ENCODE measurements at regions not wholly inside any gene's neighbourhood (a gene's known extent, or its start where the extent isn't known, plus 50 kb on each side); places are given as distances from the start of the nearest gene placed in this dataset.

GRCh38 chr4:167469436-167469835 lies 235.1 kb upstream of the SPOCK3 start:
- no peak for DNase-seq (ENCODE audit: low read depth in 4 of 4, low spot score in 3 of 4)

DNA sequence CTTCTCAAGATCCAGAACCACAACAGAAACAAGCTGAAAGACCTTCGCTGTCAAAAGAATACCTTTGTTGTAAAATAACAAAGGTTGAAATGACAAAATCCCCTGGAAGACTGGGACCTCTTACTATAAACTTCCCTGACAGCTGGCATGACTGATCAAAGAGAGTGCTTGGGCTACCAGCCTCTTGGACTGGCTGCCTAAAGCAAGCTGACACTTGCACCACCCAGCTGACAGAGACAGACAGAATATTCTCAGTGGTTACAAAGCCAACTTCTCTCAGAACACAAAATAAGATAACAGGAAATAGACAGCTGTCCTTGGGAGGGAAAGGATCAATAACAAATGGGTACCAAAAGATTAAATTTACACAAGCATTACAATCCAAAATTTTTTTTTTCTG lies 241.7 kb upstream of the SPOCK3 start:
- DNase-seq (ENCODE audit: low read depth in 4 of 4, low spot score in 3 of 4), result no peak

DNA sequence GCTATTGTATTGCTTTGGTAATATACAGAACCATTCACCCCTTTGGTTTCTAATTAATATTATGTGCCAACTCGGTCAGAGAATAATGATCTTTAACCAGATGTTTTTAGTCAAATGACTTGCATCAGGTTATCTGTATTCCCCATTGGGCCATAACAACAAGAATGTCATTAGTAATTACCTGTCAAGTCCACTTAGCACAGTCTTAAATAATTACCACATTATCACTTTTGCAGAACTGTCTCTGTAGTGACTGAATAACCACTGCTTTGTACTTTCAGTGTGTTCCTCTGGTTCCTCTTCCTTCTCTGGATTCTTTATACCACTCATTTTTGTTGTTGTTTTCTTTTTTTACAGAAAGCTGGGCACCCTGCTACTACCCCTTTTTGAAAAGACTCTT lies 257.7 kb upstream of the SPOCK3 start:
- no peak for DNase-seq (ENCODE audit: low read depth in 4 of 4, low spot score in 3 of 4)

GRCh38 chr4:167509551-167509950 lies 275.3 kb upstream of the SPOCK3 start:
- no peak for DNase-seq (ENCODE audit: low read depth in 4 of 4, low spot score in 3 of 4)

- no peak for DNase-seq (ENCODE audit: low read depth in 4 of 4, low spot score in 3 of 4)
Observed at GRCh38 chr4:167524091-167524490, 289.8 kb upstream of the SPOCK3 start.

DNA sequence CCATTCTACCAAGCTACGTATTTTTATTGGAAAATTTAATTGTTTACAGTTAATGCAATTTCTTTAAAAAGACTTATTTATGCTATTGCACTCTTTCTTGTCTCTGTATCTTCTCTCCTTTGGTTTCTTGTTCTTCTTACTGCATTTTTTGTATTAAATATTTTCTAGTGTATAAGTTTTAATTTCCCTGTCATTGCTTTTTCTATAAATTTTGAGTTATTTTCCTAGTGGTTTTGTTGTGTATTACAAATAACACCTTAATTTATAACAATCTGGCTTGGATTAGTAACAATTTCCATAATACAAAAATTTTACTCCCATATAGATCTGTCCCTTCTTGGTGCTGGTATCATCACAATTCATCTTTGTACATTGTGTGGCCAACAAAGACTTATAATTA lies 303.5 kb upstream of the SPOCK3 start:
- DNase-seq (ENCODE audit: low read depth in 4 of 4, low spot score in 3 of 4), result no peak

DNA sequence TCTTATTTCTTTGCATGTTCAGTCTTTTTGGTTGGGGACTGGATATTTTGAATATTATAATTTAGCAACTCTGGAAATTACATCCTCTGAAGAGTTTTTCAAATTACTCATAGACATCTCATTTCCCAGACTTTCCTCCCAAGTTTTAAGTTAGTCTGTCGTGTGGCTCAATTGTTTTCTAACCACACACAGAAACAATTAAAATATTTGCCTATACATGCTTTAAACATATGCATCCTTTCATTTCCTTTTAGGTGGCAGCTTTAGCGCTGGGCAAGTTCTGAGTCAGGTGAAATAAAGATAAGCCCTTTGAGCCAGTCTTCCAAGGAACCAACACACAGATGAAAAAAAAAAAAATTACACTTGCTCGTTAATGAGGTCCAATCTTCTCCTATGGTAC lies 307.0 kb upstream of the SPOCK3 start:
- DNase-seq (ENCODE audit: low read depth in 4 of 4, low spot score in 3 of 4), result no peak

DNA sequence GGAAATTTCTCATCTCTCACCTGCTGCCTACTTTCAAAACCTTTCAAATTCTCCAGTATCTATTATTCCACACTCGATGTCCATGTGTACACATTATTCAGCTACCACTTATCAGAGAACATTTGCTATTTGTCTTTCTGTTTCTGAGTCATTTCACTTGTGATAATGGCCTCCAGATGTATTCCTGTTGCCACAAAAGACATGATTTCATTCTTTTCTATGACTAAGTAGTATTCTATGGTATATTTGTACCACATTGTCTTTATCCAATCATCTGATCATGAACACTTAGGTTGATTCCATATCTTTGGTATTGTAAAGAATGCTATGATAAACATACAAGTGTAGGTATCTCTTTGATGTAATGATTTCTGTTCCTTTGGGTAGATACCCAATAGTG lies 310.1 kb upstream of the SPOCK3 start:
- DNase-seq (ENCODE audit: low read depth in 4 of 4, low spot score in 3 of 4), result no peak

DNA sequence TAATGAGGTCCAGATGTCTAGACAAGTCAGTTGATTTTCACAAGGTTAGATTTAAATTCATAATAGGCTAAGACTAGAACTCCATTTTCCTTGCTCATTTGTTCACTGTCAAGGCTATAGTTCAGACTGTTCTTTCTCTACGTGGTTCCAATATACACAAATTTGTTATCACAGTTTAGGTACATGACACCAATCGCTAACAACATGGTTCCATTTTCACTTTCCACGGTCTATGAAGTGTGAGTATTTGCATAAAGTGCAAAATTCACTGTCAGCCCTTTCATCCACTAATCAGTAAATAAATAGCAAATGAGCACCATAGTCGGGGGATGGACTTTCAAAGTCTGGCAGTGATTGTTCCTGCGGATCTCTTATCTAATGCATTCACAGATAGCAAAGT lies 315.7 kb upstream of the SPOCK3 start:
- no peak for DNase-seq (ENCODE audit: low read depth in 4 of 4, low spot score in 3 of 4)

DNA sequence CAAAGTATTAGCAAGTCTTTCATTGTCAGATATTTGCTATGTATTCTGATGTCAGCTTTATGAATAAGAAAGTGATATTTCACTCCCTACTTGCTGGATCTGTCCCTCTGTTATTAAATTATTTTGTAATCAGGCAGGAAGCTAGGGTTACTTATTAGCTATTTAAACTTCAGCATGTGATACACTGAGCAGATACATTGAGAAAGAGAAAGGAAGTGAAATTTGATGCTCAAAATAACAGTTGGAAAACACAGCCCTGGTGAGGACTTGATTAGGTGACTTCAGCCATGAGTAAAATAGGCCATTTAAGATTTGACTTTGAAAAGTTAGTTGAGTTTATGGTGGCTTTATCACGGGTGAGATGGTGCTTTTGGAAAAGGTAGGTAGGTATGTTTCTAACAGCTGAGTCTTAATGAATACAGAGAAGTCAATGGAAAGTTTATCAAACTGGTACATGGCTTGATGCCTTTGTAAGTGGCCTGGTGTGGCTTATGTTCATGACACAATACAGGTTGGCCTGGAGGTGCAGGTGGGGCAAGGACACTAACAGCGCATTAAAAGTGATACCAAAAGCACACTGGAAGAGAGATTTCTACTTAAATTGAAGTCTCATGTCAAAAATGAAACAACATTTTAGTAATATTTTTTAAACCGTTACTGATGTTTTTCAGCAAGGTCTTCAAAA lies 321.2 kb upstream of the SPOCK3 start:
- peak in 3 of 4 donors; percentile 3 to 12 (median 4) for DNase-seq (ENCODE audit: low read depth in 4 of 4, low spot score in 3 of 4)

GRCh38 chr4:167578906-167579305 lies 344.6 kb upstream of the SPOCK3 start:
- no peak for DNase-seq (ENCODE audit: low read depth in 4 of 4, low spot score in 3 of 4)

DNA sequence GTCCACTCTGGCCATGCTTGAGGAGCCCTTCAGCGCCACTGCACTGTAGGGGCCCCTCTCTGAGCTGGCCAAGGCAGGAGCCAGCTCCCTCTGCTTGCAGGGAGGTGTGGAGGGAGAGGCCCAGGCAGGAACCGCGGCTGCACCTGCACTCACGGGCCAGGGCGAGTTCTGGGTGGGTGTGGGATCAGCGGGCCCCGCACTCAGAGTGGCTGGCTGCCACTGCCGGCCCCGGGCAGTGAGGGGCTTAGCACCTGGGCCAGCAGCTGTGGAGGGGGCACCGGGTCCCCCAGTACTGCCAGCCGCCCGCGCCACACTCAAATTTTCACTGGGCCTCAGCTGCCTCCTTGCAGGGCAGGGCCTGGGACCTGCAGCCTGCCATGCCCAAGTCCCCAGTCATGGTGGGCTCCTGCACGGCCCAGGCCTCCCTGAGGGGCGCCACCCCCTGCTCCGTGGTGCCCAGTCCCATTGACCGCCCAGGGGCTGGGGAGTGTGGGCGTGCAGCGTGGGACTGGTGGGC lies 347.2 kb upstream of the SPOCK3 start:
- no peak for DNase-seq (ENCODE audit: low read depth in 4 of 4, low spot score in 3 of 4)

GRCh38 chr4:167587361-167587760 lies 353.1 kb upstream of the SPOCK3 start:
- no peak for DNase-seq (ENCODE audit: low read depth in 4 of 4, low spot score in 3 of 4)

DNA sequence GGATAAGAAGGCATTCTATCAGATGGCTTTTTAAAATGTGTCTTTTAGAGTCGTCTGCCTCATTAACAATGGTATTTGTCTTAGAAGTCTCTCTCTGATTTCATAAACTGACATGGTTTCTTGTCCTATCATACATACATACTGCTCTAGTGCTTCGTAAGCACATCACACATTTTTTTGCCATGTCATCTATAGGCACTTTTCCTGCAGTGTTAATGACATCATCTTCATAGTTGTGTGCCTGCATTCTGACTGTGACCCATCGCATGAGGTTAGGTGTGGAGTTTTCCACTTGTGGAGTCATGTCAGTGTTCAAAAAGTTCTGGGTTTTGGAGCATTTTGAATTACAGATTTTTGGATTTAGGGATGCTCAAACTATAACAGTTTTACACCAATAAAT lies 361.6 kb upstream of the SPOCK3 start:
- no peak for DNase-seq (ENCODE audit: low read depth in 4 of 4, low spot score in 3 of 4)

DNA sequence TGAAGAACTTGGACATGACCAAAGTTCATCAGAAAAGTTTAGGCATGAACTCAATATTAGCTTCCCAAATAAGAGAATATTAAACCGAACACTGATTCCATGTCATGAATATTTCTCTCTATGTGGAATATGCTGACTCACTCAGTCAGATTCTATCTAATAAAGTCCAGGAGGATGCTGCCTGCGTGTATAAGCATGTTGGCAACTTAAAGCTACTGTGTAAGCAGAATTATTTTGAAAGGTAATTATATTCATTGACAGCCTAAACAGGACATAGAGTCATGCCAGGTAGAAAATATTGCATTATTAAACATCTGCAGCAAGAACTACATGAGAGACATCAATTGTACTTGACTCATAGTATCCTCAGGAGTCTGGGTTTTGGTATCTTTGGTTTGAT lies 367.9 kb upstream of the SPOCK3 start:
- DNase-seq (ENCODE audit: low read depth in 4 of 4, low spot score in 3 of 4), result no peak

- no peak for DNase-seq (ENCODE audit: low read depth in 4 of 4, low spot score in 3 of 4)
Observed at GRCh38 chr4:167606551-167606950, 372.3 kb upstream of the SPOCK3 start.

DNA sequence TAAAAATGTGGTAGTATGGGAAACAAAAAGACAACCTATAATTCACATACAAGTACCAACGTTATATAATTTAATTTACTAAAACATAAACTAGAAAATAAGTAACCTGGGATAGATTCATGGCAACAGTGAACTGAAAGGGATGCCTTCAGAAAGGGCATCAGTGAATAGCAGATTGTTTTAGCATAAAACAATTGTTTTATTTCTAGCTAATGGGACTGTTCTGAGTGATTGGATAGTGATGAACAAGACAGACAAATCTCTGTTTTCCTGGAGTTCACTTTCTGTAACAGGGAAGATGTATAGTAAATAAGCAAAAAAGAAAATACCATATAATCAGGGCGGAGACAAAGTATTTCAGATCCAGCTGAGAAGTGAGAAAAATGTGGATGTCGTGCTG lies 379.1 kb upstream of the SPOCK3 start:
- DNase-seq (ENCODE audit: low read depth in 4 of 4, low spot score in 3 of 4), result no peak

GRCh38 chr4:167614866-167615265 lies 380.6 kb upstream of the SPOCK3 start:
- no peak for DNase-seq (ENCODE audit: low read depth in 4 of 4, low spot score in 3 of 4)

DNA sequence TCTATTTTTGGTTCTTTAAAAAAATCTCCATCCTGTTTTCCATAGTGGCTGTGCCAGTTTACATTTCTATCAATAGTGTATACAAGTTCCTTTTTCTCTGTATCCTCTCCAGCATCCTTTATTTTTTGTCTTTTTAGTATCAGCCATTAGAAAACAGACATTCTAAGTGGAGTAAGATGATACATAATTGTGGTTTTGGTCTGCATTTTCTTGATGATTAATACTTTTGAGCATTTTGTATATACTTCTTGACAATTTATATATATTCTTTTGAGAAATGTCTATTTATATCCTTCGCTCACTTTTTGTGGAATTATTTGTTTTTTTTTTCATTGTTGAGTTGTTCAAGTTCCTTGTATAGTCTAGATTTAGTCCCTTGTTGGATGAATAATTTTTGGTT lies 382.2 kb upstream of the SPOCK3 start:
- DNase-seq (ENCODE audit: low read depth in 4 of 4, low spot score in 3 of 4), result no peak

GRCh38 chr4:167622481-167623240 lies 388.4 kb upstream of the SPOCK3 start:
- DNase-seq (ENCODE audit: low read depth in 4 of 4, low spot score in 3 of 4), result peak; percentile 27 to 39 (median 30)

- DNase-seq (ENCODE audit: low read depth in 4 of 4, low spot score in 3 of 4), result no peak
Observed at GRCh38 chr4:167623241-167623572, 388.9 kb upstream of the SPOCK3 start.

DNA sequence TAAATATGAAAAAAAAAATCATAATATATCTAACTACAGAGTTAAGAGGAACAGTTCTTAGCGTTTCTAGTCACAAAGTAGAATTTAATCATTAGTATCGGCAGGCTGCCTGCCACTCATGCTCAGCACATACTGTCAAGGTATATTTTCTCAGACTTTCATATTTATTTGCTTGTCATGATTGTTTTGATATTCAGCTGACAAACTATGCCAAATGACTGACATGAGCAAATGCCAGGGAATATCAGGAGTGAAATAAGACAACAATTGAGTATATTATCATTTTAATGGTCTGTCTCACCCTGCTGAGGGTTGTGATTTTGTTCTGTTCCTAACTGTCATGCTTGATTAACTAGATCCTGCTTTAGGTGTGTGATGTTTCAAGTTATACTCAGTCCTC lies 395.0 kb upstream of the SPOCK3 start:
- no peak for DNase-seq (ENCODE audit: low read depth in 4 of 4, low spot score in 3 of 4)
